KMS-11 (cell line): ENCODE measurements at regions not wholly inside any gene's neighbourhood (a gene's known extent, or its start where the extent isn't known, plus 50 kb on each side); places are given as distances from the start of the nearest gene placed in this dataset.

Experiments used
- H2AFZ ChIP-seq: fragments of 200-600 bp; sonication (generic); 2 replicates; pipeline ENCODE4 v1.6.1; 2016; ENCODE audit warnings: antibody characterized with exemption, mixed run types, low read depth
- H3K27ac ChIP-seq: fragments of 200-600 bp; sonication (generic); 2 replicates; pipeline ENCODE4 v1.6.1; 2016; ENCODE audit warnings: mild to moderate bottlenecking, mixed run types
- H3K27me3 ChIP-seq: fragments of 200-600 bp; sonication (generic); 2 replicates; pipeline ENCODE4 v1.6.1; 2017; ENCODE audit warnings: mild to moderate bottlenecking, low read depth, mixed run types, moderate library complexity; ENCODE audit not compliant: insufficient read depth
- H3K36me3 ChIP-seq: fragments of 200-600 bp; sonication (generic); 2 replicates; pipeline ENCODE4 v1.6.1; 2017; ENCODE audit warnings: mild to moderate bottlenecking, mixed run types; ENCODE audit not compliant: insufficient read depth
- H3K4me1 ChIP-seq: fragments of 200-600 bp; sonication (generic); 2 replicates; pipeline ENCODE4 v1.6.1; 2016; ENCODE audit warnings: mild to moderate bottlenecking, low read depth, mixed run types; ENCODE audit not compliant: poor library complexity, severe bottlenecking
- H3K4me2 ChIP-seq: fragments of 200-600 bp; sonication (generic); 2 replicates; pipeline ENCODE4 v1.7.0; 2016; ENCODE audit warnings: mild to moderate bottlenecking, mixed run types
- H3K4me3 ChIP-seq: fragments of 200-600 bp; sonication (generic); IDR thresholded peaks from 2 replicates; pipeline ENCODE4 v1.6.1; 2017; ENCODE audit warnings: low read depth, low read length, mixed read lengths; ENCODE audit not compliant: insufficient read depth
- H3K79me2 ChIP-seq: fragments of 200-600 bp; sonication (generic); 2 replicates; pipeline ENCODE4 v1.6.1; 2016; ENCODE audit warnings: low read depth, mixed run types; ENCODE audit not compliant: insufficient read depth
- H3K9ac ChIP-seq: fragments of 200-600 bp; sonication (generic); 2 replicates; pipeline ENCODE4 v1.6.1; 2016; ENCODE audit warnings: mild to moderate bottlenecking, mixed run types
- H4K20me1 ChIP-seq: fragments of 200-600 bp; sonication (generic); 2 replicates; pipeline ENCODE4 v1.6.1; 2016; ENCODE audit warnings: mild to moderate bottlenecking, mixed run types; ENCODE audit not compliant: insufficient read depth
- TF ChIP-seq, protein P1 (sequence below): fragments of 200-600 bp; sonication (generic); conservative IDR thresholded peaks from 2 replicates; pipeline ENCODE4 v1.6.1; 2017; ENCODE audit warnings: low read depth, mild to moderate bottlenecking, antibody characterized with exemption, low read length, moderate library complexity, mixed read lengths

- TF ChIP-seq, protein P1, sequence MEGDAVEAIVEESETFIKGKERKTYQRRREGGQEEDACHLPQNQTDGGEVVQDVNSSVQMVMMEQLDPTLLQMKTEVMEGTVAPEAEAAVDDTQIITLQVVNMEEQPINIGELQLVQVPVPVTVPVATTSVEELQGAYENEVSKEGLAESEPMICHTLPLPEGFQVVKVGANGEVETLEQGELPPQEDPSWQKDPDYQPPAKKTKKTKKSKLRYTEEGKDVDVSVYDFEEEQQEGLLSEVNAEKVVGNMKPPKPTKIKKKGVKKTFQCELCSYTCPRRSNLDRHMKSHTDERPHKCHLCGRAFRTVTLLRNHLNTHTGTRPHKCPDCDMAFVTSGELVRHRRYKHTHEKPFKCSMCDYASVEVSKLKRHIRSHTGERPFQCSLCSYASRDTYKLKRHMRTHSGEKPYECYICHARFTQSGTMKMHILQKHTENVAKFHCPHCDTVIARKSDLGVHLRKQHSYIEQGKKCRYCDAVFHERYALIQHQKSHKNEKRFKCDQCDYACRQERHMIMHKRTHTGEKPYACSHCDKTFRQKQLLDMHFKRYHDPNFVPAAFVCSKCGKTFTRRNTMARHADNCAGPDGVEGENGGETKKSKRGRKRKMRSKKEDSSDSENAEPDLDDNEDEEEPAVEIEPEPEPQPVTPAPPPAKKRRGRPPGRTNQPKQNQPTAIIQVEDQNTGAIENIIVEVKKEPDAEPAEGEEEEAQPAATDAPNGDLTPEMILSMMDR, result no peak
- Histone ChIP-seq H3K79me2 (no peaks in the 10 kb centered on the region), H3K4me1 (peaks cover 25% of the 10 kb centered on the region), H3K4me3 (no peak overlapping the region), H3K4me2 (no peak overlapping the region), H3K27me3 (no peaks in the 10 kb centered on the region), H3K36me3 (no peaks in the 10 kb centered on the region), H2AFZ (no peak overlapping the region), H3K27ac (no peak overlapping the region), H3K9ac (no peak overlapping the region), H4K20me1 (no peaks in the 10 kb centered on the region)
These were observed 113.6 kb downstream of the TMCO5A start for GRCh38 chr15:38048001-38048455.

DNA sequence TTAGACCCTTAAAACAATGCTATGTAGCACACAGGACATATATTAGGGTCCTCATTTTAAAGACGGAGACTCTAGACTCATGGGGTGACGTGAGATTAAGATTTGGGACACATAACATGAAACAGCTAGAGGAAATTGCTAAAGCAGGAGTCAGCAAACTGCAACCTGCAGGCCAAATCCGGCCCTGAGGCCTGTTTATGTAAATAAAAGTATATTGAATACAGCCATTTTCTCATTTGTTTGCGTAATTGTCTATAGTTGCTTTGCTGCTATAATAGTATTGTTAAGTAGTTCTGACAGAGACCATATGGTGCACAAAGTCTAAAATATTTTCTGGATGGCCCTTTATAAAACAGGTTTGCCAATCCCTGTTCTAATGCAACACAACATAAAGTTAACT lies 115.5 kb downstream of the TMCO5A start:
- Histone ChIP-seq H3K9ac (no peak overlapping the region), H2AFZ (peak overlapping the region; percentile 15; the same call in 1 of the 2 replicates), H3K27ac (peak overlapping the region; percentile 27; the same call in 1 of the 2 replicates), H3K27me3 (no peaks in the 10 kb centered on the region), H3K4me3 (no peak overlapping the region), H3K79me2 (no peaks in the 10 kb centered on the region), H3K4me2 (peak overlapping the region; percentile 72), H3K36me3 (no peaks in the 10 kb centered on the region), H4K20me1 (no peaks in the 10 kb centered on the region), H3K4me1 (peaks cover 33% of the 10 kb centered on the region)
- TF ChIP-seq, protein P1, result no peak

GRCh38 chr15:38050529-38051448 lies 116.3 kb downstream of the TMCO5A start:
- no peaks in the 10 kb centered on the region for H4K20me1 ChIP-seq
- H3K79me2 ChIP-seq, result no peaks in the 10 kb centered on the region
- TF ChIP-seq, protein P1, result no peak
- H2AFZ ChIP-seq, result peak overlapping the region; percentile 15; the same call in 1 of the 2 replicates
- peaks cover 33% of the 10 kb centered on the region for H3K4me1 ChIP-seq
- peak overlapping the region; percentile 72 for H3K4me2 ChIP-seq
- no peak overlapping the region for H3K9ac ChIP-seq
- peak overlapping the region; percentile 27; the same call in 1 of the 2 replicates for H3K27ac ChIP-seq
- no peaks in the 10 kb centered on the region for H3K36me3 ChIP-seq
- H3K27me3 ChIP-seq, result no peaks in the 10 kb centered on the region
- H3K4me3 ChIP-seq, result no peak overlapping the region

- no peaks in the 10 kb centered on the region for H3K27me3 ChIP-seq
- H3K4me3 ChIP-seq, result no peak overlapping the region
- peaks cover 42% of the 10 kb centered on the region for H3K4me1 ChIP-seq
- no peak overlapping the region for H3K4me2 ChIP-seq
- no peaks in the 10 kb centered on the region for H3K79me2 ChIP-seq
- TF ChIP-seq, protein P1, result no peak
- no peak overlapping the region for H3K27ac ChIP-seq
- H2AFZ ChIP-seq, result no peak overlapping the region
- no peaks in the 10 kb centered on the region for H3K36me3 ChIP-seq
- no peaks in the 10 kb centered on the region for H4K20me1 ChIP-seq
- H3K9ac ChIP-seq, result no peak overlapping the region
These were observed 118.8 kb downstream of the TMCO5A start for GRCh38 chr15:38053205-38053604.
